HepG2 (cell line): ENCODE measurements at regions not wholly inside any gene's neighbourhood (a gene's known extent, or its start where the extent isn't known, plus 50 kb on each side); places are given as distances from the start of the nearest gene placed in this dataset.

Source experiments
- JUND ChIP-seq: sonication (generic); formaldehyde crosslinking; IDR thresholded peaks from 2 replicates; pipeline ENCODE4 v1.8.0; 2022; ENCODE audit warnings: mild to moderate bottlenecking, missing genetic modification reagents
- ZFP37 ChIP-seq: sonication (generic); formaldehyde crosslinking; IDR thresholded peaks from 2 replicates; pipeline ENCODE4 v1.4.0; 2020; ENCODE audit warnings: missing genetic modification reagents, borderline replicate concordance

GRCh38 chr16:64363039-64363438 is 758.8 kb downstream of the CDH11 start:
- TF ChIP-seq JUND (CRISPR knock-in tag) = no peak
- no peak for TF ChIP-seq ZFP37 (CRISPR knock-in tag)
